Effector memory CD8-positive, alpha-beta T cell (primary cell): ENCODE measurements at regions not wholly inside any gene's neighbourhood (a gene's known extent, or its start where the extent isn't known, plus 50 kb on each side); places are given as distances from the start of the nearest gene placed in this dataset.

Source experiments
- ATAC-seq: fragments of 150-1000 bp; cut with Tn5 transposase; replicated peaks from 2 replicates; pipeline ENCODE4 v1.10.0; 2021; ENCODE audit warnings: mild to moderate bottlenecking, moderate library complexity
- DNase-seq, 3 experiments: peaks; one replicate each; pipeline ENCODE4 v3.0.0; 2021
- H3K27ac Mint-ChIP-seq, 2 donors: one replicate each; pipeline ENCODE4 v1.8.0; 2022; ENCODE audit warnings: mild to moderate bottlenecking in 2 of 2, mixed read lengths in 2 of 2, moderate library complexity in 2 of 2
- H3K27me3 Mint-ChIP-seq, 2 donors: one replicate each; pipeline ENCODE4 v1.8.0; 2022; ENCODE audit warnings: mixed read lengths in 2 of 2
- H3K36me3 Mint-ChIP-seq: one replicate; pipeline ENCODE4 v1.8.0; 2022; ENCODE audit warnings: mild to moderate bottlenecking, moderate library complexity, mixed read lengths; ENCODE audit not compliant: insufficient read depth
- H3K4me1 Mint-ChIP-seq, 2 donors: one replicate each; pipeline ENCODE4 v1.8.0; 2022; ENCODE audit warnings: low read depth in 2 of 2, mixed read lengths in 2 of 2
- H3K4me3 Mint-ChIP-seq, 2 donors: one replicate each; pipeline ENCODE4 v1.8.0; 2022; ENCODE audit warnings: mild to moderate bottlenecking in 2 of 2, mixed read lengths in 2 of 2, moderate library complexity in 2 of 2
- H3K9me3 Mint-ChIP-seq, 2 donors: one replicate each; pipeline ENCODE4 v1.8.0; 2022; ENCODE audit warnings: mixed read lengths in 2 of 2

GRCh38 chr16:52005551-52005950 lies 541.4 kb downstream of the TOX3 start:
- Mint-ChIP-seq H3K27ac (no peak overlapping the region), H3K27me3 (no peaks in the 10 kb centered on the region), H3K9me3 (peaks cover 0 to 12% of the 10 kb centered on the region in 2 donors), H3K4me1 (no peaks in the 10 kb centered on the region), H3K4me3 (no peak overlapping the region), H3K36me3 (no peaks in the 10 kb centered on the region)
- no peak for DNase-seq
- ATAC-seq, result no peak

GRCh38 chr16:52004343-52004742 lies 542.6 kb downstream of the TOX3 start:
- DNase-seq (no peak), ATAC-seq (no peak)
- Mint-ChIP-seq H3K9me3 (peaks cover 4 to 17% of the 10 kb centered on the region in 2 donors), H3K27ac (no peak overlapping the region), H3K4me3 (no peak overlapping the region), H3K4me1 (no peaks in the 10 kb centered on the region), H3K27me3 (no peaks in the 10 kb centered on the region), H3K36me3 (no peaks in the 10 kb centered on the region)

GRCh38 chr16:52002026-52002425 lies 544.9 kb downstream of the TOX3 start:
- Mint-ChIP-seq H3K27ac (no peak overlapping the region), H3K4me1 (no peaks in the 10 kb centered on the region), H3K4me3 (no peak overlapping the region), H3K36me3 (no peaks in the 10 kb centered on the region), H3K27me3 (no peaks in the 10 kb centered on the region), H3K9me3 (peaks cover 8 to 20% of the 10 kb centered on the region in 2 donors)
- ATAC-seq, result no peak
- DNase-seq, result no peak

GRCh38 chr16:51996516-51996915 lies 550.4 kb downstream of the TOX3 start:
- peaks cover 8 to 14% of the 10 kb centered on the region in 2 donors for H3K9me3 Mint-ChIP-seq
- H3K27ac Mint-ChIP-seq, result no peak overlapping the region
- no peaks in the 10 kb centered on the region for H3K27me3 Mint-ChIP-seq
- no peak overlapping the region for H3K4me3 Mint-ChIP-seq
- ATAC-seq, result no peak
- no peaks in the 10 kb centered on the region for H3K4me1 Mint-ChIP-seq
- H3K36me3 Mint-ChIP-seq, result no peaks in the 10 kb centered on the region
- no peak for DNase-seq

GRCh38 chr16:51994597-51994996 lies 552.3 kb downstream of the TOX3 start:
- DNase-seq (no peak), ATAC-seq (no peak)
- Mint-ChIP-seq H3K4me3 (no peak overlapping the region), H3K27ac (no peak overlapping the region), H3K4me1 (no peaks in the 10 kb centered on the region), H3K36me3 (no peaks in the 10 kb centered on the region), H3K27me3 (no peaks in the 10 kb centered on the region), H3K9me3 (peaks cover 13 to 15% of the 10 kb centered on the region in 2 donors)

- no peak for DNase-seq
- no peak overlapping the region for H3K4me3 Mint-ChIP-seq
- H3K27me3 Mint-ChIP-seq, result no peaks in the 10 kb centered on the region
- H3K9me3 Mint-ChIP-seq, result peaks cover 9 to 11% of the 10 kb centered on the region in 2 donors
- no peak overlapping the region for H3K27ac Mint-ChIP-seq
- H3K36me3 Mint-ChIP-seq, result no peaks in the 10 kb centered on the region
- H3K4me1 Mint-ChIP-seq, result no peaks in the 10 kb centered on the region
- ATAC-seq, result no peak
These were observed 557.2 kb downstream of the TOX3 start for GRCh38 chr16:51989637-51990230.

GRCh38 chr16:51988977-51989376 lies 558.0 kb downstream of the TOX3 start:
- Mint-ChIP-seq H3K27ac (no peak overlapping the region), H3K4me1 (no peaks in the 10 kb centered on the region), H3K4me3 (no peak overlapping the region), H3K27me3 (no peaks in the 10 kb centered on the region), H3K9me3 (peaks cover 9 to 11% of the 10 kb centered on the region in 2 donors), H3K36me3 (no peaks in the 10 kb centered on the region)
- DNase-seq (no peak), ATAC-seq (no peak)

GRCh38 chr16:51987519-51987918 lies 559.4 kb downstream of the TOX3 start:
- DNase-seq (no peak), ATAC-seq (no peak)
- Mint-ChIP-seq H3K27me3 (no peaks in the 10 kb centered on the region), H3K27ac (no peak overlapping the region), H3K4me1 (no peaks in the 10 kb centered on the region), H3K9me3 (peaks cover 9% of the 10 kb centered on the region in 2 donors), H3K36me3 (no peaks in the 10 kb centered on the region), H3K4me3 (no peak overlapping the region)

- Mint-ChIP-seq H3K4me1 (no peaks in the 10 kb centered on the region), H3K9me3 (peaks cover 4 to 9% of the 10 kb centered on the region in 2 donors), H3K36me3 (no peaks in the 10 kb centered on the region), H3K27me3 (no peaks in the 10 kb centered on the region), H3K4me3 (no peak overlapping the region), H3K27ac (no peak overlapping the region)
- DNase-seq, result no peak
- no peak for ATAC-seq
These were observed 560.2 kb downstream of the TOX3 start for GRCh38 chr16:51986717-51987116.

- no peak overlapping the region for H3K27ac Mint-ChIP-seq
- peaks cover 4 to 12% of the 10 kb centered on the region in 2 donors for H3K9me3 Mint-ChIP-seq
- ATAC-seq (no peak), DNase-seq (no peak)
- H3K27me3 Mint-ChIP-seq, result no peaks in the 10 kb centered on the region
- H3K4me1 Mint-ChIP-seq, result no peaks in the 10 kb centered on the region
- H3K36me3 Mint-ChIP-seq, result no peaks in the 10 kb centered on the region
- no peak overlapping the region for H3K4me3 Mint-ChIP-seq
These were observed 560.6 kb downstream of the TOX3 start for GRCh38 chr16:51986301-51986700.

GRCh38 chr16:51985126-51985525 lies 561.8 kb downstream of the TOX3 start:
- Mint-ChIP-seq H3K9me3 (peaks cover 5 to 7% of the 10 kb centered on the region in 2 donors), H3K36me3 (no peaks in the 10 kb centered on the region), H3K4me1 (no peaks in the 10 kb centered on the region), H3K4me3 (no peak overlapping the region), H3K27ac (no peak overlapping the region), H3K27me3 (no peaks in the 10 kb centered on the region)
- DNase-seq (no peak), ATAC-seq (no peak)

GRCh38 chr16:51984395-51984794 lies 562.5 kb downstream of the TOX3 start:
- no peak for DNase-seq
- ATAC-seq, result no peak
- H3K4me3 Mint-ChIP-seq, result no peak overlapping the region
- H3K36me3 Mint-ChIP-seq, result no peaks in the 10 kb centered on the region
- H3K27ac Mint-ChIP-seq, result no peak overlapping the region
- peaks cover 7% of the 10 kb centered on the region in 2 donors for H3K9me3 Mint-ChIP-seq
- H3K4me1 Mint-ChIP-seq, result no peaks in the 10 kb centered on the region
- no peaks in the 10 kb centered on the region for H3K27me3 Mint-ChIP-seq

- Mint-ChIP-seq H3K36me3 (no peaks in the 10 kb centered on the region), H3K27me3 (no peaks in the 10 kb centered on the region), H3K4me1 (no peaks in the 10 kb centered on the region), H3K9me3 (peaks cover 7% of the 10 kb centered on the region in 2 donors), H3K27ac (no peak overlapping the region), H3K4me3 (no peak overlapping the region)
- DNase-seq, result no peak
- no peak for ATAC-seq
These were observed 563.9 kb downstream of the TOX3 start for GRCh38 chr16:51982715-51983680.

- ATAC-seq (no peak), DNase-seq (no peak)
- H3K27me3 Mint-ChIP-seq, result no peaks in the 10 kb centered on the region
- H3K4me1 Mint-ChIP-seq, result no peaks in the 10 kb centered on the region
- peaks cover 7% of the 10 kb centered on the region in 2 donors for H3K9me3 Mint-ChIP-seq
- H3K36me3 Mint-ChIP-seq, result no peaks in the 10 kb centered on the region
- H3K27ac Mint-ChIP-seq, result no peak overlapping the region
- no peak overlapping the region for H3K4me3 Mint-ChIP-seq
These were observed 565.2 kb downstream of the TOX3 start for GRCh38 chr16:51981725-51982124.
